NCI-H1694 treated with DMSO at 0.1 percent for 48 hours (cell line): ENCODE measurements at regions not wholly inside any gene's neighbourhood (a gene's known extent, or its start where the extent isn't known, plus 50 kb on each side); places are given as distances from the start of the nearest gene placed in this dataset.

Source experiments
- DNase-seq: peaks from one replicate; lab custom pipeline; 2025; lab: John Stamatoyannopoulos, UW

DNA sequence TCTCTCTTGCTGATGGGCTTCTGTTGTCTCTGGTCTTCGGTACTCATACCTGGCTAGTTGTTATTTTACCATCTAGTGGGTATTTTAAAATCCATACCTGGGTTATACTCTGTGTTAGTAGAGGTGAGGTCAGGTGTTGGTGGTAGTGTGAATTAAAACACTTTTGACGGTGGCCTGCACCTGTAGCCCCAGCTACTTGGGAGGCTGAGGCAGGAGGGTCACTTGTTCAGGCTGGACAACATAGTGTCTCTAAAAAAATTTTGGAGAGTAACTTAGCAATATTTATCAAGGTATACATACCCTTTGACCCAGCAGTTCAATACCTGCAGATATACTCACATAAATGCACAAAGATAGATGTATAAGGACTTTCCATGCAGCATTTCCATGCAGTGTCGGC is 55.4 kb downstream of the GSX1 start:
- no peak for DNase-seq

GRCh38 chr13:27851096-27851850 is 59.0 kb downstream of the GSX1 start:
- DNase-seq = no peak

DNA sequence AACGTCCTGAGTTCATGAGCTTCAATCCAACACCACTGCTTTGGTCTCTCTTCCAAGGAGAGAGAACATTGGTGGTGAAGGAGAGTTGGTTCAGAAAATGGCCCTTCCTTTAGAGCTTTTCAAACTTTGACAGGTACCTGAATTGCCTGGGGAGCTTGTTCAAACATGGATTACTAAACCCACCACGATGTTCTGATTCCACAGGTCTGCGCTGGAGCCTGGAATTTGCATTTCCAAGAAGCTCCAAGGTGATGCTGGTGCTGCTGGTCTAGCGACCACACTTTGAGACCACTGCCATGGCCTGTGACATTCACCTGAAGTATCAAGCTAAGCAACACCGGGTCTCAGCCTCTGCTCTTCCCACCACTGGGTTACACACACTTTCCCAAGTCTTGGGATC is 60.2 kb downstream of the GSX1 start:
- no peak for DNase-seq

DNA sequence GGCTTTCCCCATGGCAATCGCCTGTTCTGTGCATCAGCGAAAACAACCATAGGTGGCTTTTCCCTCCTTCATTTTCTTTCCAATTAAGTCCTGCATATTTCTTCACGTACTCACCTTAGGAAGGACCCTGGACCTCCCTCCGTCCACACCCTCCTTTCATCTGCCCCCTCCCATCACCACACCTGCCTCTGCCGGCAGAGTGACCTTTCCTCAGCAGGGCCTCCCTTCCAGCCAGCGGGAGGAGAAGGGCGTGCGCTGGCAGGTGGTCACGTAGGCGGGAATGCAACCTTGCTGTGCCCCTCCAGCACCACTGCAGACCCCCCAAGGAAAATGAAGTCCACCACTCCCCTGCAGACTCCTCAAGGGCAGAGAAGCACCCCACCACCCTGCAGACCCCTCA is 61.1 kb downstream of the GSX1 start:
- no peak for DNase-seq

GRCh38 chr13:27853861-27854260 is 61.6 kb downstream of the GSX1 start:
- DNase-seq = no peak

DNA sequence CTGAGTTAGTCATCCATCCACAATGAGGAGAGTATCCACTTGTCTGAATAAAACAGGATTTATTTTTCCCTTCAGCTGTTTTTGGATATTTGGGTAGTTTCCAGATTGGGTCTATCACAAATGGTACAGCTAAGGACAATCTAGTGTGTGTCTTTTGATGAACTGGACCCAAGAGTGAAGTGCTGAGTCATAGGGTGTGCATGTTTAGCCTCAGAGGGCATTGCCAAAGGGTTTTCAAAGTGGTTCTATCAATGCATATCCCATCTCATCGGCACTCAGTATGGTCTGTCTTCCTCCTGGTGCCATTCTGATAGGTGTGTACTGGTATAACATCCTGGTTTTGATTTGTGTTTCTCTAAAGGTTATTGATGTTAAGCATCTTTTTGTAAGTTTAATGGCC is 62.3 kb downstream of the GSX1 start:
- no peak for DNase-seq

- no peak for DNase-seq
Measured at GRCh38 chr13:27855381-27855780, 63.1 kb downstream of the GSX1 start.

DNA sequence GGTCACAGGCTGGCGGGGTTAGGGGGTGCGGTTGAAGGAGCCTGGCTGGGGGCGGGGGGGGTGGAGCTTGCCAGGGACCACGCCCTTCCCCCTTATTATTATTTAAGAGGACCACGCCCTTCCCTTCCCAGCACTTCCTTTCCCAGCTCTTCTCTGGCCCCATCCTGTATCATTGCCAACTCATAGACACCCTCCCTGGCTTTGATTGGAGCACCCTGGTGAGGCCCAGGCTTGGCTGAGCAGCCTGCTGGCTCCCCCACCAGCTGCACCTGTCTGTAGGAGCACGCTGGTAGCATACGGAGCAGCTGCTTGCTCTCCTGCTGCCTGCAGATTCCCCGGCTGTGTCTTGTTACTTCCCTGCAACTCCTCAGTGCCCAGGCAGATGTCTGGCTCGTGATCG is 62.5 kb upstream of the PDX1 start:
- peak; percentile 70 for DNase-seq

GRCh38 chr13:27858046-27858445 is 61.8 kb upstream of the PDX1 start:
- no peak for DNase-seq

DNA sequence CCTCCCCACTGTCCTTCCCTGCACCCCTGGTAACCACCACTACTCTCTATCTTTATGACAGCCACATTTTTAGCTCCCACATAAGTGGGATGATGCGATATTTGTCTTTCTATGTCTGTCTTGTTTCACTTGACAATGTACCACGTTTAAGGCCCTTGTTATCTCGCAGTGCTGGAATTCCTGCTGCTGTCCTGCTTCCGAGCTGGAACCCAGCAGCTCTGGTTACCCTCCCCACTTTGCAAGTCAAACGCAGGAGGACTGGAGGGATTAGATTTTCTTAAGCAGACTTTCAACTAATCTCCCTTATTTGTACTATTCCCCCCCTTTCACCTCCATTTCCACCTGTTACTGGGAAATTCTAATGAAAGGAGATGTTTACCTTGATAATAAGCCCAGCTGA is 59.1 kb upstream of the PDX1 start:
- DNase-seq = no peak

DNA sequence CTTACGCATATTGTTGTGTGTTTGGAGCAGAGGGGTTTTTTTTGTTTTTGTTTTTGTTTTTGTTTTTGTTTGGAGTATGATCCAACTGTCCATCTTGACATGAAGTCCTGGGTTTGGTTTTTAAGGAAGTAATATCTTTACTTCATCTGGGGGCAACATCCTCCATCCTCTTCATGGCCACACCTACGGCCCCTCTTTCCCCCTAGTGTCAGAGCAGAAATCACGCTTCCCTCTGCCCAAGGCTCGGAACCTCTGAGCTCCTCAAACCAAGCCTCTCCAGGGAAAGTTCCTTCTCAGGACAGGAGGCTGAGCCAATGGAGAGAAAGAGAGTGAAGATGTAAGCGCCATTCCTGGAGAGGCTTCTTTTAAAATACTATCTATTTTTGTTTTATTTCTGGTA is 58.6 kb upstream of the PDX1 start:
- no peak for DNase-seq

DNA sequence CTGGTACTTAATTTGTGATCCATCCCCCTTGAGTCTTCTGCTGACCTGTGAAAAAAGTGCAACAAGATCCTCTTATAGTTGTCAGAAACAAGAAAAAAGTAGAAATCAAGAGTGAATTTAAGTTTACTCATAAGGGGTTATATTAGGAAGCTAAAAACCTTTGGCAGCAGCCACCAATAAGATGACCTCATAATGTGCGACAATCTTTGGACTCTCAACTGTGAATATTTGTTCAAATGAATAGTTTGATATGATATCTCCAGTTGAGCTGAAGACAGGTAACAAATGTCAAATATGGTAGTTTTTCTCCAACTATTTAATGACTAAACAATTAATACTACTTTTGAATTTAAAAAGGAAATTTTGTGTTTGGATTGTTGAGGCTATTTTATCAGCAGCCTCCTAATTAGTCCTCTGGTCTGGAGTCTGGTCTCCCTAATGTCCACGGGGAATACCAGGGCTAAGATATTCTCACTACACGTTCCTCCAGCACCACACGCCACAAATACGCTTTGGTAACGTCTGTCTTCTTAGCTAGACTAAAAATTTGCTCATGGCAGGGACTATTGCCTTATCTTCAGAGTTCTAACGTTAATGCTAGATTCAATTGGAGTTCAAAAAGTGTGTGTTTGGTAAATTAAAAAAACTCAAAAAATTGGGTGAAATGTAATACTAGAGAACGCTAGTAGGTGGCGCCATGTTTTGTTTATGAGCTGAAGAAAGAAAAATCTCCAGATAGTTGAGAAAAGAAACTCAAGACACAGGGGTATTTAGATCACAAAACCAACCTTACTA is 51.0 kb upstream of the PDX1 start:
- no peak for DNase-seq

DNA sequence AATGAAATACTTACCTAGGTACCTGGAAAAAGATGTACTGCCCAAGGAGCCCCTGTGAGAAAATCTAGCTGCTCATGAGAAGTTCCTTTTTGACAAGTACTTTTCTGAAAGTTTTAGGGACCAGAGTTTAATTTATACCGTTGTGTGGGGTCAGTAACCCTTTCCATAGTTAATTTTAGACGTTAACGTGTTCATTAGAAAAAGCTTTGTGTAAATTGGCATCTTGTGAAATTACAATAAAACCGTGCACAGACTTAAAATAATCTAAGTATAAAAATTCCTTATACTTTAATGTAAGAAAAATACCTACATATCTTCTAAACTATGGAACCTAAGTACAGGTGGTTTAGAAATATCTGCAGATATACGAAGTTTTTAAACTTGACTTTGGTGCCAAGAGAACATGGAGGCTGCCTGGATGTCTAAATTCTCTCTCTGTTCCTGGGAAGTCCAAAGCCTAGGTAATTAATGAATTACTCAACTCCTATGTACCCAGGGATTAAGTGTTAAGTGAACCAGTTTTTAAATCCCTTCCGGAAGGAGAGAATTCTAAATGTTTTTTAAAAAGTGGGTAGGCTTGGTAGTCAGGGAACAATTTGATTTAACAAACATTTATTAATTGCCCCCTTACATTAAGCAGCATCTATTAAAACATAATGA is 50.2 kb upstream of the PDX1 start:
- no peak for DNase-seq
